K562 (cell line): ENCODE measurements at regions not wholly inside any gene's neighbourhood (a gene's known extent, or its start where the extent isn't known, plus 50 kb on each side); places are given as distances from the start of the nearest gene placed in this dataset.

Experiments used
- AFF1 ChIP-seq, 2 experiments: fragments of 450-650 bp; IDR thresholded peaks; 2 replicates each; pipeline ENCODE4 v1.6.1; 2018; ENCODE audit warnings: mild to moderate bottlenecking in 2 of 2, low read depth in 1 of 2; ENCODE audit not compliant: partially characterized antibody in 2 of 2
- COPS2 ChIP-seq: fragments of 450-650 bp; conservative IDR thresholded peaks from 2 replicates; pipeline ENCODE4 v1.6.1; 2016; ENCODE audit warnings: mild to moderate bottlenecking, moderate library complexity
- ESRRA ChIP-seq: fragments of 450-650 bp; IDR thresholded peaks from 2 replicates; pipeline ENCODE4 v1.6.1; 2014; ENCODE audit warnings: low read depth, mild to moderate bottlenecking, moderate library complexity, borderline replicate concordance
- NBN ChIP-seq: fragments of 450-650 bp; IDR thresholded peaks from 2 replicates; pipeline ENCODE4 v1.6.1; 2016; ENCODE audit warnings: low read depth, mild to moderate bottlenecking
- NFE2L1 ChIP-seq: fragments of 450-650 bp; IDR thresholded peaks from 2 replicates; pipeline ENCODE4 v1.6.1; 2016; ENCODE audit warnings: missing genetic modification characterization, low read depth, mild to moderate bottlenecking, missing compliant biosample characterization, moderate library complexity, borderline replicate concordance
- NFYB ChIP-seq: IDR thresholded peaks from 2 replicates; pipeline ENCODE4 v1.6.1; 2011; ENCODE audit warnings: mild to moderate bottlenecking, moderate library complexity; ENCODE audit not compliant: insufficient read length; ENCODE audit errors: extremely low read depth
- NR2F6 ChIP-seq: fragments of 450-650 bp; formaldehyde crosslinking; IDR thresholded peaks from 2 replicates; pipeline ENCODE4 v1.4.0; 2020; ENCODE audit warnings: mild to moderate bottlenecking
- RFX7 ChIP-seq: fragments of 250-450 bp; sonication (Bioruptor Pico); IDR thresholded peaks from 2 replicates; pipeline ENCODE4 v1.5.1; 2021; ENCODE audit warnings: mild to moderate bottlenecking
- RNF219 ChIP-seq: fragments of 250-450 bp; sonication (Bioruptor Pico); IDR thresholded peaks from 2 replicates; pipeline ENCODE4 v1.5.0; 2022; ENCODE audit warnings: mild to moderate bottlenecking
- SMARCA5 ChIP-seq: fragments of 450-650 bp; IDR thresholded peaks from 2 replicates; pipeline ENCODE4 v1.6.1; 2016
- TRIM28 ChIP-seq: fragments of 450-650 bp; IDR thresholded peaks from 2 replicates; pipeline ENCODE4 v1.6.1; 2017
- ZBTB40 ChIP-seq, 2 experiments: fragments of 450-650 bp in 1 of 2; sonication (generic) in 1 of 2; formaldehyde crosslinking in 1 of 2; IDR thresholded peaks; 2 replicates each; pipeline versions ENCODE4 v1.7.1 to v1.9.0; 2016 to 2022; ENCODE audit warnings: inconsistent platforms in 1 of 2, mild to moderate bottlenecking in 1 of 2, missing genetic modification reagents in 1 of 2

DNA sequence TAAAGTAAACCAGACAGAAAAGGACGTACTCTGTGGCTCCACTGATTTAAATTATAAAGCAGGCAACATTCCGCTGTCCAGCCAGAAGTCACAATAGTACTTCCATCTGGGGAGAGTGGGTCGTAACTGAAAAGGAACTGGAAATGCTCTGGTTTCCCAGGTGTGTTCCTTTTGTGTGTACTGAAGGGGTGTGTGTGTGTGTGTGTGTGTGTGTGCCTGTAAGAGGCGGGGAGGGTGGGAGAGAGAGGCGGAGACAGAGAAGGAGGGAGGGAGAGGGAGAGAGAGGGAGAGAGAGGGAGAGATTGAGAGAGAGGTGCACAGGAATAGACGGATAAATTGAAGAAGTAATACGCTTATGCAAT is 178.4 kb upstream of the ZNF184 start (continued):
- TF ChIP-seq AFF1 (IDR thresholded peaks at IDR 0.05; ENCODE audit: low read depth in 1 of 2, partially characterized antibody in 2 of 2) (peak in 1 of 2 experiments; percentile 86), RNF219 (CRISPR knock-in tag) (no peak), NBN (peak; percentile 92), TRIM28 (peak; percentile 24; the same call in 1 of the 2 replicates), RFX7 (CRISPR knock-in tag) (no peak), SMARCA5 (peak; percentile 84; the same call in 1 of the 2 replicates), NFYB (no peak), NFE2L1 (tag) (no peak), ESRRA (no peak), NR2F6 (CRISPR knock-in tag) (no peak), ZBTB40 (IDR thresholded peaks at IDR 0.05) (0 out of 2 replicates have a peak, but pooled peaks have one; percentile 6), ZBTB40 (CRISPR knock-in tag; IDR thresholded peaks at IDR 0.05) (no peak), COPS2 (no peak)
